KMS-11 (cell line): ENCODE measurements at regions not wholly inside any gene's neighbourhood (a gene's known extent, or its start where the extent isn't known, plus 50 kb on each side); places are given as distances from the start of the nearest gene placed in this dataset.

Experiments
- H2AFZ ChIP-seq: fragments of 200-600 bp; sonication (generic); 2 replicates; pipeline ENCODE4 v1.6.1; 2016; ENCODE audit warnings: antibody characterized with exemption, mixed run types, low read depth
- H3K27ac ChIP-seq: fragments of 200-600 bp; sonication (generic); 2 replicates; pipeline ENCODE4 v1.6.1; 2016; ENCODE audit warnings: mild to moderate bottlenecking, mixed run types
- H3K27me3 ChIP-seq: fragments of 200-600 bp; sonication (generic); 2 replicates; pipeline ENCODE4 v1.6.1; 2017; ENCODE audit warnings: mild to moderate bottlenecking, low read depth, mixed run types, moderate library complexity; ENCODE audit not compliant: insufficient read depth
- H3K36me3 ChIP-seq: fragments of 200-600 bp; sonication (generic); 2 replicates; pipeline ENCODE4 v1.6.1; 2017; ENCODE audit warnings: mild to moderate bottlenecking, mixed run types; ENCODE audit not compliant: insufficient read depth
- H3K4me1 ChIP-seq: fragments of 200-600 bp; sonication (generic); 2 replicates; pipeline ENCODE4 v1.6.1; 2016; ENCODE audit warnings: mild to moderate bottlenecking, low read depth, mixed run types; ENCODE audit not compliant: poor library complexity, severe bottlenecking
- H3K4me2 ChIP-seq: fragments of 200-600 bp; sonication (generic); 2 replicates; pipeline ENCODE4 v1.7.0; 2016; ENCODE audit warnings: mild to moderate bottlenecking, mixed run types
- H3K4me3 ChIP-seq: fragments of 200-600 bp; sonication (generic); IDR thresholded peaks from 2 replicates; pipeline ENCODE4 v1.6.1; 2017; ENCODE audit warnings: low read depth, low read length, mixed read lengths; ENCODE audit not compliant: insufficient read depth
- H3K79me2 ChIP-seq: fragments of 200-600 bp; sonication (generic); 2 replicates; pipeline ENCODE4 v1.6.1; 2016; ENCODE audit warnings: low read depth, mixed run types; ENCODE audit not compliant: insufficient read depth
- H3K9ac ChIP-seq: fragments of 200-600 bp; sonication (generic); 2 replicates; pipeline ENCODE4 v1.6.1; 2016; ENCODE audit warnings: mild to moderate bottlenecking, mixed run types
- H4K20me1 ChIP-seq: fragments of 200-600 bp; sonication (generic); 2 replicates; pipeline ENCODE4 v1.6.1; 2016; ENCODE audit warnings: mild to moderate bottlenecking, mixed run types; ENCODE audit not compliant: insufficient read depth
- TF ChIP-seq, protein P1 (sequence below): fragments of 200-600 bp; sonication (generic); conservative IDR thresholded peaks from 2 replicates; pipeline ENCODE4 v1.6.1; 2017; ENCODE audit warnings: low read depth, mild to moderate bottlenecking, antibody characterized with exemption, low read length, moderate library complexity, mixed read lengths

DNA sequence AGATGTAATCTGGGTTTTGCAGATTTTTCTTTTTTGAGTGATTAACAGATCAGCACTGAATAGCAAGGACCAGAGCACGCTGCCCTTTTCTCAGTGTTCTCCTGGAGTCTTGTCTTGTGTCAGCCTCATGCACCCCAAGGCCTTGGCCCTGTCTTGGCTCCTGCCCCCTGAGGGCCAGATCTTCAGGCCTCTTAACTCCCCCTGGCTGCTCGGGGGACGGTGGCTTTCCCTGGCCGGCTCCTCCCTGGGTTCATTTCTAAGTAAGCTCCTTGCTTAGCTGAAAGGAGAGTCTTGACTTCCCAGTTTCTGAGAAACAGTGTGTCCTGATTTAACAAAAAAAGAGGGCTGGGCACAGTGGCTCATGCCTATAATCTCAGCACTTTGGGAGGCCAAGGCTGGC lies 1139.3 kb downstream of the BRD1 start:
- Histone ChIP-seq H3K9ac (no peak overlapping the region), H3K36me3 (no peaks in the 10 kb centered on the region), H3K79me2 (no peaks in the 10 kb centered on the region), H2AFZ (no peak overlapping the region), H3K27ac (no peak overlapping the region), H3K4me3 (no peak overlapping the region), H3K4me1 (no peaks in the 10 kb centered on the region), H3K27me3 (no peaks in the 10 kb centered on the region), H4K20me1 (no peaks in the 10 kb centered on the region), H3K4me2 (no peak overlapping the region)
- TF ChIP-seq, protein P1, sequence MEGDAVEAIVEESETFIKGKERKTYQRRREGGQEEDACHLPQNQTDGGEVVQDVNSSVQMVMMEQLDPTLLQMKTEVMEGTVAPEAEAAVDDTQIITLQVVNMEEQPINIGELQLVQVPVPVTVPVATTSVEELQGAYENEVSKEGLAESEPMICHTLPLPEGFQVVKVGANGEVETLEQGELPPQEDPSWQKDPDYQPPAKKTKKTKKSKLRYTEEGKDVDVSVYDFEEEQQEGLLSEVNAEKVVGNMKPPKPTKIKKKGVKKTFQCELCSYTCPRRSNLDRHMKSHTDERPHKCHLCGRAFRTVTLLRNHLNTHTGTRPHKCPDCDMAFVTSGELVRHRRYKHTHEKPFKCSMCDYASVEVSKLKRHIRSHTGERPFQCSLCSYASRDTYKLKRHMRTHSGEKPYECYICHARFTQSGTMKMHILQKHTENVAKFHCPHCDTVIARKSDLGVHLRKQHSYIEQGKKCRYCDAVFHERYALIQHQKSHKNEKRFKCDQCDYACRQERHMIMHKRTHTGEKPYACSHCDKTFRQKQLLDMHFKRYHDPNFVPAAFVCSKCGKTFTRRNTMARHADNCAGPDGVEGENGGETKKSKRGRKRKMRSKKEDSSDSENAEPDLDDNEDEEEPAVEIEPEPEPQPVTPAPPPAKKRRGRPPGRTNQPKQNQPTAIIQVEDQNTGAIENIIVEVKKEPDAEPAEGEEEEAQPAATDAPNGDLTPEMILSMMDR = no peak

DNA sequence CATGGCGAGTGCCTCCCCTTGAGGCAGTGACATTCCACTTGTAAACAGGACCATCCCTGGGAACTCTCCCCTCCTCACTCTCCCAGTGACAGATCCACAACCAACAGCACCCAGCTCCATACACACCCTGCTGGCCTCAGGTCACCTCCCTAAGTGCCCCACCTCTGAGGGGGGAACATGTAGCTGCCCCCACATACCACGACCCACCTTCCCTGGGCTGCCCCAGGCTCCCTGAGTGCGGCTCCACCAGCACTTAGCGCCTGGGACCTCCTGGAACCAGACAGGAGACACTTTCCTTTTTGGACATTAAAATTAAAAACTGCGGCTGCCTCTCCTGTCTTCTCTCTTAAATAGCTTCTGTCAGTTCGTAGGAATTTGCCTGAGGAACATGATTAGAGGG lies 1140.1 kb downstream of the BRD1 start:
- H3K27ac ChIP-seq = no peak overlapping the region
- TF ChIP-seq, protein P1 = no peak
- no peaks in the 10 kb centered on the region for H3K79me2 ChIP-seq
- H3K4me2 ChIP-seq = no peak overlapping the region
- no peak overlapping the region for H3K9ac ChIP-seq
- H4K20me1 ChIP-seq = no peaks in the 10 kb centered on the region
- H3K27me3 ChIP-seq = no peaks in the 10 kb centered on the region
- H3K36me3 ChIP-seq = no peaks in the 10 kb centered on the region
- no peaks in the 10 kb centered on the region for H3K4me1 ChIP-seq
- H3K4me3 ChIP-seq = no peak overlapping the region
- no peak overlapping the region for H2AFZ ChIP-seq

DNA sequence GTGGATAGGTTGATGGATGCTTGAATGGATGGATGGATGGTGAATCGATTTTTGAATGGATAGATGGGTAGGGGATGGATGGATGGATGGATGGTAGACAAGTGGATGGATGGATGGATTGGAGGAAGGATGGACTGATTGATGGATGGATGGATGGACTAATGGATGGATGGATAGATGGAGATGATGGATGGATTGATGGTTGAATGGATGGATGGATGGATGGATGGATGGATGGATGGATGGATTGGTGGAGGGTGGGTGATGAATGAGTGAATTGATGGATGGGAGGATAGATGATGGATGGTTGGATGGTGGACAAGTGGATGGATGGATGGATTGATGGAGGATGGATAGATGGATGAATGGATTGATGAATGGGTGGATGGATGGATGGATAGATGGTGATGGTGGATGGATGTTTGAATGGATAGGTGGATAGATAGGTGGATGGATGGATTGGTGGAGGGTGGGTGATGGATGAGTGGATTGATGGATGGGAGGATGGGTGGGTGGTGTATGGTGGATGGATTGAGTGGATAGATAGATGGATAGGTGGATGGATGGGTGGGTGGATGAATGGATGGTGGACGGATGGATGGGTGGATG lies 1140.9 kb downstream of the BRD1 start:
- Histone ChIP-seq H3K4me1 (no peaks in the 10 kb centered on the region), H3K27me3 (no peaks in the 10 kb centered on the region), H3K9ac (no peak overlapping the region), H2AFZ (no peak overlapping the region), H3K4me3 (no peak overlapping the region), H3K36me3 (no peaks in the 10 kb centered on the region), H4K20me1 (no peaks in the 10 kb centered on the region), H3K79me2 (no peaks in the 10 kb centered on the region), H3K4me2 (no peak overlapping the region), H3K27ac (no peak overlapping the region)
- TF ChIP-seq, protein P1 = no peak

DNA sequence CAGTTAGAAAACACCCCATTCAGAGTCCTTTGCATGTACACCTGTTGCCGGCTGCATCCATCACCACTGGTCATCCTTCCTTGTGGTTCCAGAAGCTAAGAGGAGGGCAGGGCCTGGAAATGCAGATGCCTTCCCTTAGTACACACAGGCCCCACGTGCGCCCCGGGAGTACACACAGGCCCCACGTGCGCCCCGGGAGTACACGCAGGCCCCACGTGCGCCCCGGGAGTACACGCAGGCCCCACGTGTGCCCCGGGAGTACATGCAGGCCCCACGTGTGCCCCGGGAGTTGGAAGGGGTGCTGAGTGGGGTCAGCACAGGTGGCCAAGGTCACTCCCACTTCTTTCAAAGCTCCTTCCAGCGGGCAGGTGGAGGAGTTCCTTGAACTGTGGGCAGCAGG lies 1141.9 kb downstream of the BRD1 start:
- H4K20me1 ChIP-seq = no peaks in the 10 kb centered on the region
- H2AFZ ChIP-seq = no peak overlapping the region
- H3K27me3 ChIP-seq = no peaks in the 10 kb centered on the region
- H3K4me3 ChIP-seq = no peak overlapping the region
- H3K9ac ChIP-seq = no peak overlapping the region
- no peaks in the 10 kb centered on the region for H3K36me3 ChIP-seq
- TF ChIP-seq, protein P1 = no peak
- no peak overlapping the region for H3K27ac ChIP-seq
- H3K4me1 ChIP-seq = no peaks in the 10 kb centered on the region
- H3K4me2 ChIP-seq = no peak overlapping the region
- H3K79me2 ChIP-seq = no peaks in the 10 kb centered on the region
